HepG2 (cell line): ENCODE measurements at regions not wholly inside any gene's neighbourhood (a gene's known extent, or its start where the extent isn't known, plus 50 kb on each side); places are given as distances from the start of the nearest gene placed in this dataset.

Experiments used
- ATAC-seq: fragments of 200-7000 bp; cut with Tn5 transposase; 3 replicates; pipeline ENCODE4 v1.9.1; 2020; ENCODE audit warnings: mild to moderate bottlenecking, moderate library complexity
- BruUV-seq: library from RNA; stranded (reverse); fragments of 400-500 nt; replicated peaks from 2 replicates; lab custom pipeline; 2021; lab: Mats Ljungman, UMichigan
- CTCF ChIA-PET: fragments of 300-600 bp; formaldehyde crosslinking; extraction: SDS; loops from one replicate; lab custom pipeline; 2021; ENCODE audit warnings: low total read pairs, inconsistent platforms, low intra/inter-chr PET ratio; lab: Yijun Ruan, JAX
- POLR2A ChIA-PET: fragments of 350-600 bp; sonication (Branson Sonifier 250); formaldehyde crosslinking; loops from one replicate; lab custom pipeline; 2020; ENCODE audit warnings: antibody characterized with exemption, inconsistent platforms; lab: Yijun Ruan, JAX
- DNase-seq: peaks from one replicate; pipeline ENCODE4 v3.0.0-alpha.2; 2015; ENCODE audit warnings: low spot score
- FAIRE-seq: peaks from 3 replicates; lab custom pipeline; 2011; peaks lifted over from hg19 to GRCh38; lab: Jason Lieb, UNC
- H2AFZ ChIP-seq: one replicate; pipeline ENCODE4 v1.6.1; 2011; ENCODE audit warnings: low read length, inconsistent platforms
- H3K27ac ChIP-seq: fragments of 300-600 bp; 3 replicates; pipeline ENCODE4 v1.8.0; 2011; ENCODE audit warnings: mixed run types, mild to moderate bottlenecking, mixed read lengths, low read length, inconsistent platforms; ENCODE audit not compliant: insufficient read depth; ENCODE audit errors: extremely low read length
- H3K27me3 ChIP-seq, 2 experiments: fragments of 200-600 bp in 1 of 2; 2 replicates in 1 of 2; 3 replicates in 1 of 2; pipeline versions ENCODE4 v1.6.0 to v1.8.0; 2011; ENCODE audit warnings: low read length in 2 of 2, mild to moderate bottlenecking in 2 of 2, moderate library complexity in 2 of 2, inconsistent platforms in 1 of 2; ENCODE audit not compliant: insufficient read depth in 2 of 2, control insufficient read depth in 1 of 2
- H3K36me3 ChIP-seq, 2 experiments: fragments of 200-600 bp in 1 of 2; replicated peaks in 1 of 2; 2 replicates in 1 of 2; 3 replicates in 1 of 2; pipeline versions ENCODE4 v1.5.1 to v1.8.0; 2011; ENCODE audit warnings: low read length in 2 of 2, inconsistent platforms in 1 of 2; ENCODE audit not compliant: insufficient read depth in 2 of 2, control insufficient read depth in 1 of 2
- H3K4me1 ChIP-seq: 2 replicates; pipeline ENCODE4 v1.5.1; 2012; ENCODE audit warnings: low read length, inconsistent platforms; ENCODE audit not compliant: insufficient read depth
- H3K4me2 ChIP-seq: 2 replicates; pipeline ENCODE4 v1.6.0; 2011; ENCODE audit warnings: low read depth, low read length, inconsistent platforms
- H3K4me3 ChIP-seq, 3 experiments: fragments of 200-600 bp in 1 of 3; sonication (generic), shearing (Covaris generic) in 1 of 3; replicated peaks in 1 of 3; 2 replicates each; pipeline ENCODE4 v1.5.1; 2011 to 2016; ENCODE audit warnings: low read length in 3 of 3, inconsistent platforms in 2 of 3, low read depth in 2 of 3, mild to moderate bottlenecking in 2 of 3, control low read depth in 1 of 3, mixed read lengths in 1 of 3; ENCODE audit not compliant: insufficient read depth in 1 of 3
- H3K79me2 ChIP-seq: one replicate; pipeline ENCODE4 v1.6.1; 2011; ENCODE audit warnings: low read length, inconsistent platforms; ENCODE audit not compliant: insufficient read depth
- H3K9ac ChIP-seq: 2 replicates; pipeline ENCODE4 v1.6.0; 2011; ENCODE audit warnings: mild to moderate bottlenecking, low read depth, low read length, inconsistent platforms; ENCODE audit not compliant: insufficient read depth
- H3K9me3 ChIP-seq: 2 replicates; pipeline ENCODE4 v1.5.1; 2012; ENCODE audit warnings: mild to moderate bottlenecking, low read length
- H4K20me1 ChIP-seq: 2 replicates; pipeline ENCODE4 v1.6.0; 2011; ENCODE audit warnings: inconsistent platforms, mild to moderate bottlenecking, low read length, moderate library complexity; ENCODE audit not compliant: insufficient read depth
- CC2D1A ChIP-seq: sonication (generic); formaldehyde crosslinking; IDR thresholded peaks from 2 replicates; pipeline ENCODE4 v1.8.1; 2023; ENCODE audit warnings: mild to moderate bottlenecking, missing genetic modification reagents
- GABPB1 ChIP-seq: IDR thresholded peaks from 2 replicates; pipeline ENCODE4 v1.6.1; 2016; ENCODE audit warnings: mild to moderate bottlenecking, missing genetic modification reagents, moderate library complexity, missing compliant biosample characterization
- MXD4 ChIP-seq: IDR thresholded peaks from 2 replicates; pipeline ENCODE4 v1.6.1; 2016; ENCODE audit warnings: mild to moderate bottlenecking, missing biosample characterization, missing genetic modification reagents
- SNRNP70 ChIP-seq: fragments of 200-400 bp; formaldehyde crosslinking; IDR thresholded peaks from 2 replicates; pipeline ENCODE4 v1.6.1; 2017; ENCODE audit warnings: mild to moderate bottlenecking, low read depth, low read length, moderate library complexity
- SP1 ChIP-seq, 2 experiments: fragments of 450-650 bp in 1 of 2; sonication (generic) in 1 of 2; formaldehyde crosslinking in 1 of 2; IDR thresholded peaks; 2 replicates each; pipeline versions ENCODE4 v1.4.0 to v1.6.1; 2016 to 2020; ENCODE audit warnings: missing genetic modification reagents in 1 of 2
- ZNF44 ChIP-seq: sonication (generic); formaldehyde crosslinking; IDR thresholded peaks from 2 replicates; pipeline ENCODE4 v1.5.1; 2020; ENCODE audit warnings: mild to moderate bottlenecking, missing genetic modification reagents
- ZSCAN29 ChIP-seq: sonication (generic); formaldehyde crosslinking; conservative IDR thresholded peaks from 2 replicates; pipeline ENCODE4 v1.4.0; 2020; ENCODE audit warnings: mild to moderate bottlenecking, missing genetic modification reagents
- WGBS: methylation state at CpG from one replicate; pipeline ENCODE4 v1.1.6; 2017; ENCODE audit warnings: low lambda C conversion rate; 5-methylcytosine and 5-hydroxymethylcytosine counted together
- in situ Hi-C: cut with HindIII; loops from 2 replicates; pipeline ENCODE4 v1.10.0; 2017; ENCODE audit warnings: low pct_unique_long_range_greater_than_20kb; ENCODE audit not compliant: extremely low pct_ligation_motif_present
- intact Hi-C: fragments of 100-400 bp; cut with micrococcal nuclease; formaldehyde crosslinking; loops from one replicate; pipeline ENCODE4 v1.10.0; 2022; ENCODE audit not compliant: unreplicated experiment
- TF ChIP-seq, protein P1 (sequence below): sonication (generic); formaldehyde crosslinking; conservative IDR thresholded peaks from 2 replicates; pipeline ENCODE4 v1.4.0; 2020; ENCODE audit warnings: missing genetic modification reagents

DNA sequence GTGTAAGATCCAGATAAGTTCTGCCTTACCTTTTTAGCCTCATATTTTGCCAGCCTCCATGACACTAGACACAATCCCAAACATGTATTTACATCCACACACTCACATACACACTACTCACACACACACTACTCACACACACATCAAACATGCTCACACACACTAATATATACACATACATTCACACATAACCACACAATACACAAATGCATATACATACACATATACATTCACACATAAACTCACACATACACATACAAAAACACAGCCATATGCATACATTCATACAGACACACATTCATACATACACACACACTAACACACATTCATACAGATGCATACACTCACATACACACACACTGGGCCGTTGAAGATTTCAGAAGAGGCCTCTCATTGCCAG lies 109.5 kb downstream of the MAIP1 start (continued):
- TF ChIP-seq, protein P1, sequence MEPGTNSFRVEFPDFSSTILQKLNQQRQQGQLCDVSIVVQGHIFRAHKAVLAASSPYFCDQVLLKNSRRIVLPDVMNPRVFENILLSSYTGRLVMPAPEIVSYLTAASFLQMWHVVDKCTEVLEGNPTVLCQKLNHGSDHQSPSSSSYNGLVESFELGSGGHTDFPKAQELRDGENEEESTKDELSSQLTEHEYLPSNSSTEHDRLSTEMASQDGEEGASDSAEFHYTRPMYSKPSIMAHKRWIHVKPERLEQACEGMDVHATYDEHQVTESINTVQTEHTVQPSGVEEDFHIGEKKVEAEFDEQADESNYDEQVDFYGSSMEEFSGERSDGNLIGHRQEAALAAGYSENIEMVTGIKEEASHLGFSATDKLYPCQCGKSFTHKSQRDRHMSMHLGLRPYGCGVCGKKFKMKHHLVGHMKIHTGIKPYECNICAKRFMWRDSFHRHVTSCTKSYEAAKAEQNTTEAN: no peak
- TF ChIP-seq SP1 (IDR thresholded peaks at IDR 0.05): no peak
- TF ChIP-seq SP1 (CRISPR knock-in tag; IDR thresholded peaks at IDR 0.05): no peak
- TF ChIP-seq SNRNP70: no peak
- TF ChIP-seq, all 625 proteins: peak for 10

DNA sequence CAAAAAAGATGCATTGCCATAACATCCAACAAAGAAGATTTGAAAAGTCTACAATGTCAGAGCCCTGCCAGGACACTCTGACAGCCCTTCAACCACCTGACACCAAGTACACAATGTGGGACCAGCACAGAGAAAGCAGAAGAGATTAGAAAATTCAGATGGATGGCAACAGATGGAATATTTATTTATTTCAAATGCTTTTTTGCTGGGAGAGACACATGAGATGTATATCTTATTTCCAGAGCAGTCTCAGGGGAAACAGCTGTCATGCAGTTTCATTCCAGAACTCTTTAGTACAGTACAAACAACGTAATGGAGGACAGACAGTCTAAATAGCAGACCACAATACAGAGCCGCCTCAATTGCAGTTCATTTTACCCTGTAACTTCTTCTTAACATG lies 110.1 kb downstream of the MAIP1 start:
- Histone ChIP-seq H2AFZ (no peak overlapping the region), H4K20me1 (no peaks in the 10 kb centered on the region), H3K4me3 (no peak overlapping the region), H3K79me2 (no peaks in the 10 kb centered on the region), H3K4me1 (0 out of 2 replicates have a peak, but pooled peaks cover 5% of the 10 kb centered on the region), H3K36me3 (no peaks in the 10 kb centered on the region), H3K9me3 (no peaks in the 10 kb centered on the region), H3K27me3 (peaks cover 1 to 8% of the 10 kb centered on the region in 2 experiments; a peak in 1 of 5 replicates), H3K9ac (no peak overlapping the region), H3K27ac (no peak overlapping the region), H3K4me2 (no peak overlapping the region)
- DNase-seq (no peak), ATAC-seq (peak; percentile 67), FAIRE-seq (no peak)
- TF ChIP-seq GABPB1 (CRISPR knock-in tag) (no peak), ZSCAN29 (CRISPR knock-in tag) (no peak), CC2D1A (CRISPR knock-in tag) (no peak), ZNF44 (CRISPR knock-in tag) (no peak), MXD4 (no peak)
- in situ Hi-C loops (no loop called here), intact Hi-C loops (no loop called here)
- POLR2A ChIA-PET: no interaction called here
- WGBS: 18% methylated on average over 2 of the region's 2 CpGs
- CTCF ChIA-PET: no interaction called here
- no TSS peak for BruUV-seq
